ENCODE measurements at regions not wholly inside any gene's neighbourhood (a gene's known extent, or its start where the extent isn't known, plus 50 kb on each side); places are given as distances from the start of the nearest gene placed in this dataset.

- Histone ChIP-seq H3K9ac (replicated peaks; ENCODE audit: extremely low read depth, insufficient read depth, low read length) (no peak overlapping the region), H3K4me3 (replicated peaks in 1 of 3; ENCODE audit: insufficient read depth in 1 of 3, low read depth in 1 of 3, low read length in 3 of 3) (no peak overlapping the region), H3K27me3 (ENCODE audit: control insufficient read depth in 2 of 2, insufficient read depth in 2 of 2, low read length in 2 of 2) (no peaks in the 10 kb centered on the region), H3K9me3 (replicated peaks; ENCODE audit: control insufficient read depth, insufficient read depth, low read length) (no peaks in the 10 kb centered on the region), H4K20me1 (replicated peaks; ENCODE audit: control insufficient read depth, extremely low read depth, insufficient read depth, low read length) (no peaks in the 10 kb centered on the region), H3K9me1 (replicated peaks; ENCODE audit: control insufficient read depth, extremely low read depth, insufficient read depth, low read length) (no peaks in the 10 kb centered on the region), H3K27ac (ENCODE audit: insufficient read depth, low read depth, low read length) (no peak overlapping the region), H3K36me3 (ENCODE audit: control insufficient read depth in 2 of 2, extremely low read depth in 1 of 2, insufficient read depth in 2 of 2, low read length in 2 of 2) (no peaks in the 10 kb centered on the region), H3K79me2 (ENCODE audit: control insufficient read depth, insufficient read depth, low read length) (no peaks in the 10 kb centered on the region), H2AFZ (ENCODE audit: low read depth, low read length) (no peak overlapping the region), H3K4me1 (ENCODE audit: control insufficient read depth, extremely low read depth, insufficient read depth, low read length) (no peaks in the 10 kb centered on the region), H3K4me2 (ENCODE audit: insufficient read depth, low read length) (no peak overlapping the region)
- FAIRE-seq (no peak), DNase-seq (ENCODE audit: low read depth, low spot score) (no peak)
- TF ChIP-seq POLR2A (IDR thresholded peaks at IDR 0.05; ENCODE audit: low read depth, low read length) (no peak), MYC (IDR thresholded peaks at IDR 0.05; ENCODE audit: low read depth, low read length) (no peak), MAX (IDR thresholded peaks at IDR 0.05; ENCODE audit: insufficient read depth, insufficient read length) (no peak), FOS (IDR thresholded peaks at IDR 0.05; ENCODE audit: borderline replicate concordance, insufficient read depth, low read length) (no peak), JUN (IDR thresholded peaks at IDR 0.05; ENCODE audit: borderline replicate concordance, insufficient read depth, insufficient read length, low read depth) (no peak), CTCF (IDR thresholded peaks at IDR 0.05; ENCODE audit: extremely low read depth in 1 of 2, insufficient read depth in 1 of 2, low read depth in 1 of 2, low read length in 2 of 2) (no peak), POLR2AphosphoS5 (IDR thresholded peaks at IDR 0.05; ENCODE audit: insufficient read depth, low read depth, low read length) (no peak), EZH2 (IDR thresholded peaks at IDR 0.05; ENCODE audit: borderline replicate concordance, low read depth, low read length, severe bottlenecking) (no peak), GATA2 (IDR thresholded peaks at IDR 0.05; ENCODE audit: insufficient read depth, insufficient read length, low read depth, low read length) (no peak)
- dilution Hi-C loops (cut with MboI; ENCODE audit: extremely low pct_ligation_motif_present, low sequenced_read_pairs) (no loop called here), intact Hi-C loops (cut with micrococcal nuclease) (no loop called here)
- BruUV-seq (replicated peaks) = no TSS peak
- ChIA-PET CTCF (interaction anchor here (1.7 kb wide), 1 partner anchor 86 kb away, joined by 4 read pairs; no protein-coding TSS in a partner anchor), POLR2A (no interaction called here)
Observed at GRCh38 chr9:18126831-18127498, 347.0 kb upstream of the ADAMTSL1 start.
